Endodermal cell (in vitro differentiated cells): ENCODE measurements at regions not wholly inside any gene's neighbourhood (a gene's known extent, or its start where the extent isn't known, plus 50 kb on each side); places are given as distances from the start of the nearest gene placed in this dataset.

Experiments
- DNase-seq: peaks from one replicate; pipeline ENCODE4 v3.0.0-alpha.2; 2017
- H3K27ac ChIP-seq: 2 replicates; pipeline ENCODE4 v1.5.1; 2013; ENCODE audit warnings: mild to moderate bottlenecking, low read depth, low read length, moderate library complexity
- H3K27me3 ChIP-seq: 2 replicates; pipeline ENCODE4 v1.6.1; 2013; ENCODE audit warnings: mild to moderate bottlenecking, low read length, moderate library complexity; ENCODE audit not compliant: insufficient read depth, control insufficient read depth, poor library complexity, severe bottlenecking
- H3K36me3 ChIP-seq: 2 replicates; pipeline ENCODE4 v1.7.0; 2013; ENCODE audit warnings: mild to moderate bottlenecking, low read length, moderate library complexity; ENCODE audit not compliant: control insufficient read depth, insufficient read depth
- H3K4me1 ChIP-seq: one replicate; pipeline ENCODE4 v1.7.0; 2013; ENCODE audit warnings: low read length; ENCODE audit not compliant: control insufficient read depth, insufficient read depth
- H3K4me3 ChIP-seq: 2 replicates; pipeline ENCODE4 v1.5.1; 2013; ENCODE audit warnings: mild to moderate bottlenecking, low read length, moderate library complexity
- H3K9ac ChIP-seq: 2 replicates; pipeline ENCODE4 v1.6.1; 2013; ENCODE audit warnings: mild to moderate bottlenecking, low read length, moderate library complexity; ENCODE audit not compliant: poor library complexity, severe bottlenecking; ENCODE audit errors: extremely low read depth
- H3K9me3 ChIP-seq: 2 replicates; pipeline ENCODE4 v1.6.1; 2013; ENCODE audit warnings: mild to moderate bottlenecking, low read length, moderate library complexity; ENCODE audit not compliant: control insufficient read depth
- H3K27ac Mint-ChIP-seq: 2 replicates; pipeline ENCODE4 v1.8.0; 2020; ENCODE audit warnings: mixed read lengths
- H3K27me3 Mint-ChIP-seq: 2 replicates; pipeline ENCODE4 v1.8.0; 2021; ENCODE audit warnings: mild to moderate bottlenecking, mixed read lengths; ENCODE audit not compliant: insufficient read depth
- H3K36me3 Mint-ChIP-seq: 2 replicates; pipeline ENCODE4 v1.8.0; 2020; ENCODE audit warnings: low read depth, mixed read lengths
- H3K4me1 Mint-ChIP-seq: 2 replicates; pipeline ENCODE4 v1.8.0; 2020; ENCODE audit warnings: mixed read lengths
- H3K4me3 Mint-ChIP-seq: 2 replicates; pipeline ENCODE4 v1.8.0; 2020; ENCODE audit warnings: mild to moderate bottlenecking, moderate library complexity, mixed read lengths
- H3K9me3 Mint-ChIP-seq: 2 replicates; pipeline ENCODE4 v1.8.0; 2020; ENCODE audit warnings: mild to moderate bottlenecking, mixed read lengths
- WGBS, 2 experiments: methylation state at CpG; one replicate each; pipeline versions ENCODE4 v1.1.5 to v1.1.7; 2013; ENCODE audit warnings: missing lambda C conversion rate in 2 of 2, mixed read lengths in 1 of 2; ENCODE audit not compliant: insufficient coverage in 1 of 2, insufficient read length in 1 of 2; 5-methylcytosine and 5-hydroxymethylcytosine counted together
- TF ChIP-seq, protein P1 (sequence below): fragments of 200-600 bp; sonication (generic); conservative IDR thresholded peaks from 2 replicates; pipeline ENCODE4 v1.5.0; 2021; ENCODE audit warnings: antibody characterized with exemption, mild to moderate bottlenecking

DNA sequence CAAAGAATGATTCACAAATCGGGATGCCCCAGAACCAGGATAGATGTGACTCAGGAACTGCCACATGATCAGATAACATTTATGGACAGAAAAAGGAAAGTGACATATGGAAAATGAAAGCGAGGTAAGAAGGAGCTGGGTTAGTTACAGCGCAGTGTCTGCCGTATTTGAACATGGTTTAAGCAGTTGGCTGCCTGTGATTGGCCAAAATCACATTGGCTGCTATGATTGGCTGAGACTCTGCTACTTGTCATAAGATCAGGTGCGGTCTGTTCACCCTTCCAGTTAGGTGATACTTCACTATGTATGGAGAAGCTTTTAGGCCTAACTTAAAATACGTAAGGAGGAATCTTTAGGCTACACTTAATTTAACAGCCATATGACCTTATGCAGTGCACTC, 322.7 kb upstream of the HAND2 start:
- Histone ChIP-seq H3K27me3 (no peaks in the 10 kb centered on the region), H3K9ac (no peak overlapping the region), H3K4me3 (no peak overlapping the region), H3K27ac (no peak overlapping the region), H3K36me3 (no peaks in the 10 kb centered on the region), H3K9me3 (no peaks in the 10 kb centered on the region), H3K4me1 (no peaks in the 10 kb centered on the region)
- H3K4me3 Mint-ChIP-seq: no peak overlapping the region
- H3K36me3 Mint-ChIP-seq: no peaks in the 10 kb centered on the region
- TF ChIP-seq, protein P1, sequence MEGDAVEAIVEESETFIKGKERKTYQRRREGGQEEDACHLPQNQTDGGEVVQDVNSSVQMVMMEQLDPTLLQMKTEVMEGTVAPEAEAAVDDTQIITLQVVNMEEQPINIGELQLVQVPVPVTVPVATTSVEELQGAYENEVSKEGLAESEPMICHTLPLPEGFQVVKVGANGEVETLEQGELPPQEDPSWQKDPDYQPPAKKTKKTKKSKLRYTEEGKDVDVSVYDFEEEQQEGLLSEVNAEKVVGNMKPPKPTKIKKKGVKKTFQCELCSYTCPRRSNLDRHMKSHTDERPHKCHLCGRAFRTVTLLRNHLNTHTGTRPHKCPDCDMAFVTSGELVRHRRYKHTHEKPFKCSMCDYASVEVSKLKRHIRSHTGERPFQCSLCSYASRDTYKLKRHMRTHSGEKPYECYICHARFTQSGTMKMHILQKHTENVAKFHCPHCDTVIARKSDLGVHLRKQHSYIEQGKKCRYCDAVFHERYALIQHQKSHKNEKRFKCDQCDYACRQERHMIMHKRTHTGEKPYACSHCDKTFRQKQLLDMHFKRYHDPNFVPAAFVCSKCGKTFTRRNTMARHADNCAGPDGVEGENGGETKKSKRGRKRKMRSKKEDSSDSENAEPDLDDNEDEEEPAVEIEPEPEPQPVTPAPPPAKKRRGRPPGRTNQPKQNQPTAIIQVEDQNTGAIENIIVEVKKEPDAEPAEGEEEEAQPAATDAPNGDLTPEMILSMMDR: no peak
- no peak for DNase-seq
- H3K27me3 Mint-ChIP-seq: no peaks in the 10 kb centered on the region
- H3K4me1 Mint-ChIP-seq: no peaks in the 10 kb centered on the region
- 94 to 98% methylated on average over 5 to 6 of the region's 6 CpGs for WGBS, 2 experiments
- H3K9me3 Mint-ChIP-seq: no peaks in the 10 kb centered on the region
- H3K27ac Mint-ChIP-seq: no peak overlapping the region

- no peak for DNase-seq
- Mint-ChIP-seq H3K4me1 (no peaks in the 10 kb centered on the region), H3K27ac (no peak overlapping the region), H3K4me3 (no peak overlapping the region), H3K36me3 (no peaks in the 10 kb centered on the region), H3K9me3 (peaks cover 14% of the 10 kb centered on the region), H3K27me3 (no peaks in the 10 kb centered on the region)
- TF ChIP-seq, protein P1: no peak
- 93% methylated on average over 1 of the region's 1 CpG; no CpG with 5 or more reads in 1 of the 2 experiments for WGBS, 2 experiments
- Histone ChIP-seq H3K4me3 (no peak overlapping the region), H3K36me3 (no peaks in the 10 kb centered on the region), H3K9ac (no peak overlapping the region), H3K4me1 (no peaks in the 10 kb centered on the region), H3K27ac (no peak overlapping the region), H3K27me3 (no peaks in the 10 kb centered on the region), H3K9me3 (peaks cover 14% of the 10 kb centered on the region)
Measured at GRCh38 chr4:173845580-173845979, 315.6 kb upstream of the HAND2 start.

- no peak overlapping the region for H3K9ac ChIP-seq
- Mint-ChIP-seq H3K4me3 (no peak overlapping the region), H3K9me3 (peaks cover 14% of the 10 kb centered on the region), H3K36me3 (no peaks in the 10 kb centered on the region), H3K4me1 (peaks cover 6% of the 10 kb centered on the region), H3K27ac (no peak overlapping the region), H3K27me3 (no peaks in the 10 kb centered on the region)
- H3K4me3 ChIP-seq: no peak overlapping the region
- H3K36me3 ChIP-seq: no peaks in the 10 kb centered on the region
- TF ChIP-seq, protein P1: no peak
- H3K27ac ChIP-seq: no peak overlapping the region
- 98 to 100% methylated on average over 2 to 3 of the region's 3 CpGs for WGBS, 2 experiments
- DNase-seq: no peak
- H3K27me3 ChIP-seq: no peaks in the 10 kb centered on the region
- H3K4me1 ChIP-seq: no peaks in the 10 kb centered on the region
- H3K9me3 ChIP-seq: peaks cover 14% of the 10 kb centered on the region
Measured at GRCh38 chr4:173839865-173840264, 309.8 kb upstream of the HAND2 start.
